HG02642 (cell line): ENCODE measurements at regions not wholly inside any gene's neighbourhood (a gene's known extent, or its start where the extent isn't known, plus 50 kb on each side); places are given as distances from the start of the nearest gene placed in this dataset.

Experiments used
- ATAC-seq: cut with Tn5 transposase; IDR thresholded peaks from one replicate; pipeline ENCODE4 v1.9.1; 2021; ENCODE audit warnings: mild to moderate bottlenecking; ENCODE audit not compliant: unreplicated experiment, poor library complexity

DNA sequence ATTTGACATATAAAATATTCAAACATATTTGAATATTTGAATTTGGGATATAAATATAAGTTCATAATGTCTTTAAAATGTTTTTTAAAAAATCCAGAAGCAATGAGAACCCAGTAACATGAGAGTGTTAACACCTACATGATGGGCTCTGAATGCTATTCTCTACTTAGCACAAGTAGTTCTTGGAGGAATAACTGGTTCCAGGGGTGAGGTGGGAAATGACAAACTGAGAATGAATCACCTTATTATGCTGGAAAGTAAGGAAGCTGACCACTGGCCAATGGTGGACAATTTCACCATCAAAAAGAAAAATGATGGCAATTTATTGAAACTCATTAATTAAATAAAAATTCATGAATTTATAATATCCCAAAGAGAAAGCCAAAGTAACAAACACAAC lies 79.6 kb upstream of the NABP1 start:
- ATAC-seq, result no peak

DNA sequence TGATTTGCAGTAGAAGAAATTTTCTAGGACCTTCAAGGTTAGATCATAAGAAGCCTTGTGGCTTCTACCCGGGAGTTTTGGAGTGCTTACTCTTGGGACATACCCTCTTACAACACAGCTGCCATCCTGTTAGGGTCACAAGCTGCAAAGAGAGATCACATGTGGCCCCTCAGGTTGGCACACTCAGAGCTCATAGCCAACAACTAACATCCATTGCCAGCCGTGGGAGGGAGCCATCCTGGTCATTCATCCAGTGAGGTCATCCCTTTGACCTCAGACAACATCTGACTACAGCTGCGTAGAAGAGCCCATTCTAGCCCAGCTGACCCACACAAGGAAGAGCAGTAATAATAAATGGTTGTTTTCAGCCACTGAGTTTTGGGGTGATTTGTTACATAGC lies 76.9 kb upstream of the NABP1 start:
- ATAC-seq, result no peak

DNA sequence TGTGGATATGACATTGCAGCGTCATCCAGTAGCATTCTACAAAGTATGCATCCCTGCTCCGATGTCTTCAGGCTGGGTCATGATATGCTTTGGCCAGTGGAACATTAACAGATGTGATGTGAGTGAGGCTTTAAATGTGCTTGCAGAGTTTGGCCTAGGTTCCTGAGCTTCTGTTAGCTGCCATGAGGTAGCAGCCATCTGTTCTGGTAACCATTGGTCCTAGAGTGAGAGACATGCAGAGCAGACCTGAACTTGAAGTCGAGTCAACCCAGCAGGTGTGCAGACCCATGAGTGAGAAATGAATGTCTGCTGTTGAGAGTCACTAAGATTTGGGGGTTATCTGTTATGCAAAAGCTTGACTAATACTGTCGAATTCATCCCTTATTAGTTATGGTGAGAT lies 73.8 kb upstream of the NABP1 start:
- no peak for ATAC-seq

- ATAC-seq, result no peak
These were observed 70.8 kb upstream of the NABP1 start for GRCh38 chr2:191607096-191607495.

- no peak for ATAC-seq
These were observed 67.2 kb upstream of the NABP1 start for GRCh38 chr2:191610756-191611155.

- peak; percentile 97 for ATAC-seq
These were observed 66.3 kb upstream of the NABP1 start for GRCh38 chr2:191611614-191612013.

- ATAC-seq, result no peak
These were observed 65.4 kb upstream of the NABP1 start for GRCh38 chr2:191612496-191612895.

DNA sequence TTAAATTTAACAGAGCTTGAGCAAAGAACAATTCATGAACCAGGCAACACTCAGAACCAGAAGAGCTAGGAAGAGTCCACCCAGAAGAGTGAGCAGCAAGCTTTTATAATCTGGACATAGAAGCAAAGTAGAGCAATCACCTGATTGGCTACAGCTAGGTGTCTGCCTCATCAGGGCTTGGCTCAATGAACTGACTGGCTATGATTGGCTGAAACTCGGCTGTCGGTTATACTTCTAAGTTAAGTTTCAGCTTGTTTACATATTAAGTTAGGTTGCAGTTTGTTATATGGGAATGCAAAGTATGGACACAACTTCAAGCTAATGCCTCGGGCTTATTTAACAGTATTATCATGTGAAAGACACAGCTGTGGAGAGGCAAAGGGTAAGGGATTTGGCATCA lies 63.2 kb upstream of the NABP1 start:
- no peak for ATAC-seq

GRCh38 chr2:191615596-191615995 lies 62.3 kb upstream of the NABP1 start:
- ATAC-seq, result no peak

DNA sequence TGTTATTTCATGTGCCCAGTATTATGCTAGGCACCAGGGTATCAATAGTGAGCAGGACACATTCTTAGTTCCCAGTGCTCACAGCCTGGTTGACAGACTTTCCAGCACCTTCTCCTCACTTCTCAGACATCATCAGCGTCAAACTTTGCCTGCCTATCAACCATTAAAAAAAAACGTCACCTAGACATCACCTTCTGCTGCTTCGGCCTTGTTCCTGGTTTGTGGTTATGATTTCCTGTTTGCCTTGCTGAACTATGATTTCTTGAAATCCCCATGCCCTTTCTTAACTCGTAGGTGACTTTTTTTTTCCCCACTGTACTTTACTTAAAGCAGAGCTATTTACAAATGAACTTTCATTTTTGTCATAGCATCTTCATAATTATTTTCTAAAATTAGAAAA lies 60.4 kb upstream of the NABP1 start:
- peak; percentile 91 for ATAC-seq

DNA sequence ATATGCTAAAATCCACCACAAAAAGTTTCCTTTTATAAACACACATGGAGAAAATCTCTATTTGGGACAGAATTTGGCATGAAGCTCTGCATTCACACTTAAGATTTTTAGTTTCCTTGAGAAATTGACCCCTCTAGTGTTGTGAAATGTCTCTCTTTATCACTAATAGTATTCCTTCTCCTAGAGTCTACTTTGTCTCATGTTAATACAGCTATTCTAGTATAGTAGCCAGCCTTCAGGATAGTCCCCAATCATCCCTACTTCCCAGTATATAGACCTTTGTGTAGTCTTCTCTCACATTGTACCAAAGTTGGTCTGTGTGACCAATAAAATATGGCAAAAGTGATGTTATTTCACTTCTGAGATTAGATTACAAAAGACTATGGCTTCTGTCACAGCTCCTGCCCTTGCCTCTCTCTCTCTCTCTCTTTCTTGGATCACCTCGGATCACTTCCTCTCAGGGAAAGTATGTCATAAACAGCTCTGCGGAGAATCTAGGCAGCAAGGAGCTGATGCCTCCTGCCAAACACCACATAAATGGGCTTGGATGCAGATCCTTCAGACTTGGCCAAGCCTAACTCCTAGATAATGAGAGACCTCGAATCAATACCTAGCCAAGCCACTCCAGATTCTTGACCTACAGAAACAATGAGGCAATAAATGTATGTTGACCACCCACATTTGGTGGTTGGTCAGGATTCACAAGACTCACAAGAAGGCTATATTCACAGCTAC lies 59.7 kb upstream of the NABP1 start:
- ATAC-seq, result no peak

- no peak for ATAC-seq
These were observed 59.1 kb upstream of the NABP1 start for GRCh38 chr2:191618786-191619185.

GRCh38 chr2:191620144-191620543 lies 57.8 kb upstream of the NABP1 start:
- ATAC-seq, result no peak

GRCh38 chr2:191622374-191623320 lies 55.3 kb upstream of the NABP1 start:
- no peak for ATAC-seq

- ATAC-seq, result peak; percentile 75
These were observed 52.9 kb upstream of the NABP1 start for GRCh38 chr2:191625016-191625415.

DNA sequence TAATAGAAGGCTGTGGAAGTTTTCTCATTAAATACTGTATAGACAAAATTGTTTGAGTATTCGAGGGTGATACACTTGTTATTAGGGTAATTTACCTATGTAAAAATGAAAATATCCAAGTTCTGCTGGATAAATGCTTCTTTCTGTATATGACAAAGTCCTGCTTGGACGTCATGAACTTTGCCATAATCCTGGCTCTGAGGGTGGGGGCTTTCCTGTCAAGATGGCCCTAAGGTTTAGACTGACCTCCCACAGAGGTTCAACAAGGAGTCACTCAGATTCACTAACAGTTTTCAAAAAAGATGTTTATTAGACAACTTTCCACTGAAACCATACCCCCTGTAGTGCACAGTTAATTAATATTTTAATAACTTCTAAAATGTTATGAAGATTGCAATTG lies 52.5 kb upstream of the NABP1 start:
- ATAC-seq, result no peak

GRCh38 chr2:191626497-191627151 lies 51.3 kb upstream of the NABP1 start:
- ATAC-seq, result no peak

DNA sequence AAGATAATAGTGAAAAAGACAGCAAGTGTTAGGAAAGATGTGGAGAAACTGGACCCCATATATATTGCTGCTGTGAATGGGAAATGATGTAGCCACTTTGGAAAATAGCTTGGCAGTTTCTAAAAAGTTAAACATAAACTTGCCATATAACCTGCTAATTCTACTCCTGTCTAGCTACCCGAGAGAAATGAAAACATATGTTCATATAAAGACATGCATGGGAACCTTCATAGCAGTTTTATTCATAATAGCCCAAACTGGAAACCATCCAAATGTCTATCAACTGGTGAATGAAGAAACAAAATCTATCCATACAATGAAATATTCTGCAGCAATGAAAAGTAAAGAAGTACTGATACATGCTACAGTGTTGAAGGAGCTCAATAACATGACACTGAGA lies 50.4 kb upstream of the NABP1 start:
- ATAC-seq, result no peak
